ENCODE measurements at regions not wholly inside any gene's neighbourhood (a gene's known extent, or its start where the extent isn't known, plus 50 kb on each side); places are given as distances from the start of the nearest gene placed in this dataset.

GRCh38 chr6:120278689-120279396 lies 929.3 kb upstream of the MAN1A1 start:
- CTCF ChIA-PET, result no interaction called here
- Histone ChIP-seq H3K4me3 (ENCODE audit: low read depth, low read length) (no peak overlapping the region), H3K27ac (ENCODE audit: extremely low read depth, low read depth, low read length) (no peak overlapping the region), H3K9me3 (ENCODE audit: control insufficient read depth, insufficient read depth, low read depth, low read length) (no peaks in the 10 kb centered on the region), H3K36me3 (ENCODE audit: control insufficient read depth in 2 of 2, insufficient read depth in 1 of 2, low read length in 2 of 2) (no peaks in the 10 kb centered on the region), H3K4me1 (ENCODE audit: control insufficient read depth, insufficient read depth, low read length) (no peaks in the 10 kb centered on the region)
- POLR2A ChIA-PET, result interaction anchor here (0.7 kb wide), 1 partner anchor 997 kb away, joined by 3 read pairs; no protein-coding TSS in a partner anchor
- TF ChIP-seq ZNF37A (tag by site-specific recombination; IDR thresholded peaks at IDR 0.05) (no peak), SETDB1 (IDR thresholded peaks at IDR 0.05; ENCODE audit: insufficient read length, low read length) (no peak), ZNF362 (tag by site-specific recombination; IDR thresholded peaks at IDR 0.05) (no peak), ZNF548 (tag by site-specific recombination; IDR thresholded peaks at IDR 0.05) (no peak), CTCF (tag by site-specific recombination; IDR thresholded peaks at IDR 0.05) (no peak), ZNF76 (tag by site-specific recombination; IDR thresholded peaks at IDR 0.05; ENCODE audit: borderline replicate concordance, low read depth) (no peak), ZNF488 (tag by site-specific recombination; IDR thresholded peaks at IDR 0.05) (no peak), ZNF350 (tag by site-specific recombination; IDR thresholded peaks at IDR 0.05) (no peak), ZBTB49 (tag by site-specific recombination; IDR thresholded peaks at IDR 0.05; ENCODE audit: low read depth) (no peak), ZNF664 (tag by site-specific recombination; IDR thresholded peaks at IDR 0.05) (no peak), ZNF560 (tag by site-specific recombination; IDR thresholded peaks at IDR 0.05; ENCODE audit: borderline replicate concordance) (no peak), KLF16 (tag by site-specific recombination; IDR thresholded peaks at IDR 0.05) (no peak), ZNF768 (tag by site-specific recombination; IDR thresholded peaks at IDR 0.05) (no peak), ZBTB6 (tag by site-specific recombination; IDR thresholded peaks at IDR 0.05) (no peak), ZBTB10 (tag by site-specific recombination; IDR thresholded peaks at IDR 0.05) (no peak), ZNF416 (tag by site-specific recombination; IDR thresholded peaks at IDR 0.05) (no peak), ZNF501 (tag by site-specific recombination; IDR thresholded peaks at IDR 0.05) (no peak), ZBTB44 (tag by site-specific recombination; IDR thresholded peaks at IDR 0.05) (no peak), KLF1 (tag by site-specific recombination; IDR thresholded peaks at IDR 0.05) (no peak)

Measured in HEK293 (cell line).